ENCODE measurements at regions not wholly inside any gene's neighbourhood (a gene's known extent, or its start where the extent isn't known, plus 50 kb on each side); places are given as distances from the start of the nearest gene placed in this dataset.

- no peak for TF ChIP-seq POLR2A (IDR thresholded peaks at IDR 0.05; ENCODE audit: borderline replicate concordance, extremely low read depth, insufficient read depth, insufficient read length)
- no peak for TF ChIP-seq EZH2 (IDR thresholded peaks at IDR 0.05)
- TF ChIP-seq CTCF (IDR thresholded peaks at IDR 0.05 in 2 of 3, conservative IDR thresholded peaks at IDR 0.05 in 1 of 3; ENCODE audit: borderline replicate concordance in 1 of 3, insufficient read depth in 1 of 3, low read depth in 2 of 3, low read length in 2 of 3): no peak
- TF ChIP-seq SRF (IDR thresholded peaks at IDR 0.05; ENCODE audit: low read depth): no peak
- TF ChIP-seq ZBTB33 (IDR thresholded peaks at IDR 0.05; ENCODE audit: extremely low read depth, insufficient replicate concordance, low read length): no peak
- no peak for TF ChIP-seq POLR2AphosphoS5 (IDR thresholded peaks at IDR 0.05; ENCODE audit: low read depth, low read length)
- no peak for TF ChIP-seq SP1 (IDR thresholded peaks at IDR 0.05; ENCODE audit: low read depth)
These were observed 881.8 kb downstream of the SLITRK5 start for GRCh38 chr13:88552966-88553365.

Data from HCT116 (cell line).